Left renal pelvis (tissue), 4 donors: ENCODE measurements at regions not wholly inside any gene's neighbourhood (a gene's known extent, or its start where the extent isn't known, plus 50 kb on each side); places are given as distances from the start of the nearest gene placed in this dataset.
"Not testable (repeated sequence)": the region's sequence is repeated elsewhere in the genome, so short reads cannot be mapped to it uniquely, and the experiment has no call there.

Experiments
- DNase-seq, 4 donors: peaks; one replicate each; pipeline ENCODE4 v3.0.0-alpha.2; 2013; ENCODE audit warnings: low read depth in 4 of 4, low spot score in 3 of 4

GRCh38 chr13:78161266-78161665 is 242.6 kb upstream of the EDNRB start:
- DNase-seq = no peak

- no peak for DNase-seq
Measured at GRCh38 chr13:78160793-78161192, 242.2 kb upstream of the EDNRB start.

GRCh38 chr13:78152415-78152814 is 233.8 kb upstream of the EDNRB start:
- no peak for DNase-seq

DNA sequence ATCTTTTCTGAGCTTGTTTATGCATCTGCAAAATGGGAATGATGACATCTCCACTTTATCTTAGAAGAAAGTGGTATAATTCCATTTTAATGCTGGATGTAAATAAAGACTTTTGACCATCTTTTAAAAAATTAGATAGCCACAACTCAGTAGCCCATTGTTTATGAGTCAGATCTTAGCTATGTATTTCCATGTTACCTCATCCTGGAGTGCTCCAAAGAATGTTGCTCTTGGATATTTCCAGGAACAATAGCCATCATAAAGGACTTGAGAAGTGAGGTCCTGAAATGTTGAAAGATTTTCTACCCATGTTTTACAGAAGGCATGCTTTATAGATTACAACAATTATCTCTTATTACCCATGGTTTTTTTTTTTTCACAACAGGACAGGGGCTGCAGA is 229.3 kb upstream of the EDNRB start:
- DNase-seq = no peak

DNA sequence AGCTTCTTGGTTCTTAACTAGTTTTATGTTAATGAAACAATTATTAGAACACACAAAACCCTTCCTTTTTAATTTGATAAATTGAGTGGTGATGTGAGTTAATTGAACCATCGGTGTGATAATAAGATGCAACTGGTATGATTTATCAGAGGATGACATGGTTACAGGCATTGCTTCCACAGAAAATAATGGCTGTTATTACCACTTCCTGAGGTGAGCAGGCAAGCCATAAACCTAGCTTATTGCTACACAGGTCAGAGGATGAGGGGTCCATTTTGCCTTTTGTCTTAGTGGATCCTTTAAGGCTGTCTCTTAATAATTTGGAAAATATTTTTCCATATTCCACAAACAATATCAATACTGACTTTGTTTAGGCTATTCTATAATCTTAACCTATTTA is 226.6 kb upstream of the EDNRB start:
- DNase-seq = no peak

- no peak for DNase-seq
Measured at GRCh38 chr13:78139765-78140164, 221.1 kb upstream of the EDNRB start.

DNA sequence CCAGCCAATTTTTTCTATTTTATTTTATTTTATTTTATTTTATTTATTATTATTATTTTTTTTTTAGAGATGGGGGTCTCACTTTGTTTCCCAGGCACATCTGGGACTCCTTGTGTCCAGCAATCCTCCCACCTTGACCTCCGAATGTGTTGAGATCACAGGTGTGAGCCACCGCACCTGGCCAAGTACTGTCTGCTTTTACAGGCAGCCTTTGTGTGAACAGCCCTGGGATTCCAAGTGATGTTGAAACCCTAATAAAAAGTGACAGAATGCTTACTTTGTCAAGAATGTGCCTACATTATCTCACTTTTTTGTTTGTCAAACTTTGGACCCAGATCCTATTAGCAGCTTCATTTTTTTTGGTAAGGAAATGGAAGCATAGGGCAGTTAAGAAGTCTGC is 220.1 kb upstream of the EDNRB start:
- DNase-seq = no peak

- DNase-seq = peak in 2 of 4 donors; percentile 35 to 42
Measured at GRCh38 chr13:78137404-78138142, 218.9 kb upstream of the EDNRB start.

GRCh38 chr13:78136966-78137365 is 218.3 kb upstream of the EDNRB start:
- DNase-seq = no peak

DNA sequence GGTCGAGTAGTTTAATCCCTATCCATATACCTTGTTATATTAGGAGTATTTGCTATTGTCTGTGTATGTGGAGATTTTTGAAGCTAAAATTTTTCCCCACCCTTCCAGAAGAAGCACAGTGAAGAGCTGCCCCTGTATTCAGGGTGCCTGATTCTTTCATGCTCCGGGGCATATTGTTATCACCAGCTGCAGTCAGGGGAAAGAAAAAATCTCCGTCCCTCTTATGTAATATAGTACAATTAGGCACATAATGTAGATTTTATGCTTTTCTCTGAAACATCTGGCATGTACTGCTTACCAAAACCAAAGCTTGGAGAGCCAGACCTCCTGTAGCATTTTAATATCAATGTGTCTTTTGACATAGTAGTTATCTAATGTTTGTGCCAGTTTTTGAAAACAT is 214.9 kb upstream of the EDNRB start:
- DNase-seq = no peak

- DNase-seq = no peak
Measured at GRCh38 chr13:78131811-78132210, 213.2 kb upstream of the EDNRB start.

GRCh38 chr13:78131346-78131745 is 212.7 kb upstream of the EDNRB start:
- DNase-seq = no peak

DNA sequence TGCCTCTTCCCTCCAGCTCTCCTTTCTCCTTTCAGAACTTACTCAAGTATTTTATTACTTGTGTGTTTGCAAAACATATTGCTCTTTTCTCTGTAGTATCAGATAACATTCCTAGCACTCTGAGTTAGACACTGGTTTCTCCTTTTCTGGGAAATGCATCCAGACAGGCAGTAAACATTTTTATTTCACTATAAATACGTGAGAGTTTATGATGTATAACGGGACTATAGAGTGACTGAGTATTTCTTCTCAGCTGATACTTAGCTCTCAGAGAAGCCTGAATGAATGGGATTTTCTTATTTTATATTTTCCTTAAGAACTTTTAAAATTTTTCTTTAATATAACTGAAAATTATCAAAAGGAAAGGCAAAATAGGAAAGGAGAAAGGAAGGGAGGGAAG is 211.2 kb upstream of the EDNRB start:
- peak in 1 of 4 donors; percentile 15 for DNase-seq

- DNase-seq = no peak
Measured at GRCh38 chr13:78129359-78129758, 210.7 kb upstream of the EDNRB start.

- DNase-seq = peak; percentile 38 to 50 (median 42)
Measured at GRCh38 chr13:78121459-78122348, 203.1 kb upstream of the EDNRB start.

DNA sequence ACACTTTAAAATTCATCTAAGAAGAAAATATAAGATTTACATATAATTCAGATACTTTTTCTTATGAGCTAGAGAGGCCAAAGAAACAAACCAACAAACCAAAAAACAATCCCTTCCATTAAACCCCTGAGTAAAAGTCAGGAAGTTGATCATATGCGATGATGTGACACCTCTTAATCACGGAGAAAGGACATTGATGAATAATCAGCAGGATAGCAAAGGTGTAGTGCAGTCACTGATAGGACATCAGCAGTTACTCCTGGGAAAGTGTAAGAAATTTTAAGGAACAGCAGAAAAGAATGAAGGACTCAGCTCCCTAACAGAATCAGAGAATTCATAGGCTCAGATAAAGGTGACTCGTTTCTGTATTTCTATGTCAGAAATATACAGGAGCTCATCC is 202.4 kb upstream of the EDNRB start:
- DNase-seq = no peak

DNA sequence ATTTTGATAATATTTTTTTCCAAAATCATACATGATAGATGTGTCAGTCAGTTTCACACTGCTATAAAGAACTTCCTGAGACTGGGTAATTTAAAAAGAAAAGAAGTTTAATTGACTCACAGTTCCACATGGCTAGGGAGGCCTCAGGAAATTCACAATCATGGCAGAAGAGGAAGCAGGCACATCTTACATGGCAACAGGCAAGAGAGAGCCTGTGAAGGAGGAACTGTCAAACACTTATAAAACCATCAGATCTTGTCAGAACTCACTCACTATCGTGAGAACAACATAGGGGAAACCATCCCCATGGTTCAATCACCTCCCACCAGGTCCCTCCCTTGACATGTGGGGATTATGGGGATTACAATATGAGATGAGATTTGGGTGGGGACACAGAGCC is 201.5 kb upstream of the EDNRB start:
- not testable (repeated sequence) for DNase-seq

DNA sequence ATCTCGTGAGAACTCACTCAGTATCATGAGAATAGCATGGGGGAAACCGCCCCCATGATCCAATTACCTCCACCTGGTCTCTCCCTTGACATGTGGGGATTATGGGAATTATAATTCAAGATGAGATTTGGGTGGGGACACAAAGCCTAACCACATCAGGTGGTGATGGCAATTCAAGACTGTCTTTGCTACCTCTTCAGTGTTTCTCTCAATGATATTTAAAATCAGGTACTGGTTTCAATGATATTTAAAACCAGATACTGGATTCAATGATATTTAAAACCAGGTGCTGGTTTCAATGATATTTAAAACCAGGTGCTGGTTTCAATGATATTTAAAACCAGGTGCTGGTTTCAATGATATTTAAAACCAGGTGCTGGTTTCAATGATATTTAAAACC is 198.4 kb upstream of the EDNRB start:
- DNase-seq = not testable (repeated sequence)

DNA sequence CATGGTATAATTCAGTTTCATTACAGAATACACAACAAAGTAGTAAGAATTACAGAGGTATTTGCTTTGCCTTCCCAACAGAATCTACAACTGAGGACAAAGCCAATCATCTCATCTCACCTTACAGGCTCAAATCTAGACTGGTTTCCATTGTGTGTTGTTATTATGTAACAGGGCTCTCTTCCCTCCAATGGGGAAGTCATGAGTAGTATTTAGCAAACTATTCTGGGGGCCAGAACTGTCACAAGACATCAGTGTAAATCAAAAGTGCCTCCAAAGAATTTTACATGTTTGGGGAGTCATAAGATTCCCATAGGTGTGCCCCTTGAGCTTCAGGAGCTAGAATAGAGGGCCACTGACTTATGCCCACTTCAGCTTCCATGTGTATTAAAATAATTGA is 187.0 kb upstream of the EDNRB start:
- DNase-seq = no peak

GRCh38 chr13:78103936-78104335 is 185.3 kb upstream of the EDNRB start:
- DNase-seq = no peak

DNA sequence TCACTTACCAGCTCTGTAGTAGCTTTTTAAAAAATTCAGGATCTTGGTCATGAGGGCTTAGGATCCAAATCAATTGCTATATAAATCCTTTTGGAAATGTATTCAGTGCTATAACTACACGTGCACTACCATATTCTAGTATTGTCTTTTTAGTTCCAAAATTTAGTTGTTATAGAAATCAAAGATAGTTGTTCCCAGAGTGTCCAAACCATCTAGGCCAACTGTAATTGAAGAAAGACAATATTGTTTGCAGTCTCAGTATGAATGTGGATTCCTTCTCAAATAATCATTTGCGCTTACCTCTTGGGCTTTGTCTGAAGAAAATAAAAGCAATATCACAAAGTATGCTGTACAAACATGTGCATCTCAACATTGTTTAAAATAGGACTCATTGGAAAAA is 184.1 kb upstream of the EDNRB start:
- DNase-seq = no peak

- DNase-seq = no peak
Measured at GRCh38 chr13:78102121-78102677, 183.6 kb upstream of the EDNRB start.
